Left cardiac atrium (tissue), 4 donors: ENCODE measurements at regions not wholly inside any gene's neighbourhood (a gene's known extent, or its start where the extent isn't known, plus 50 kb on each side); places are given as distances from the start of the nearest gene placed in this dataset.
"Not testable (repeated sequence)": the region's sequence is repeated elsewhere in the genome, so short reads cannot be mapped to it uniquely, and the experiment has no call there.

ENCODE experiments used
- ATAC-seq, 2 donors: fragments of 200-7000 bp; cut with Tn5 transposase; one replicate each; pipeline ENCODE4 v1.9.1; 2020; ENCODE audit warnings: mild to moderate bottlenecking in 2 of 2, moderate library complexity in 2 of 2
- DNase-seq: peaks from one replicate; pipeline ENCODE4 v3.0.0-alpha.2; 2020
- intact Hi-C, 2 donors: fragments of 100-400 bp; cut with DNase I; formaldehyde crosslinking; loops; one replicate each; pipeline versions ENCODE4 v1.14.1 to v1.15.1; 2022 to 2023
- donor health status: DM: no; HTN: yes; CAD: no.
- donor health status: DM: no; HTN: yes; CAD: no; lungs with severe emphysema.
- donor health status: DM: yes; HTN: yes; CAD: no.
- donor health status: Dilated cardiomyopathy.

DNA sequence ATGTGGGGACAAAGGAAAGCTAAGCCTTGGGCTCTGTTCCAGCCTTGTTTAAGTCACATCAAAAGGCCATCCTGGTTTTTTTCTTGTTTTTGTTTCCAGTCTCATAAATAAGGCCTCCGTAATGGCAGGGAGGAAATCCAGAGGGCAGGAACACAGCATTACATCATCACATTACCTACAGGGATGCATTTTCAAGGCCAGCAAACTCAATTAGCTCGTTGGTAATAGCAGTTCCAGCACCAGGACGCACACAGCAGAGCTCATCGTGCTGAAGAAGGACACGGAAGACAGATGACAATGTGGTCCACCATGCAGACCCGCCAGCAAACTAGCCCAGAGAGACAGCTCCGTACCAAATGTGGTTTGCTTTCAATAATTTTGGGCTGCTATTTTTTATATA is 1209.2 kb downstream of the TYW1 start:
- DNase-seq, result no peak
- ATAC-seq, result no peak

GRCh38 chr7:68206946-68207485 is 1210.4 kb downstream of the TYW1 start:
- ATAC-seq (no peak), DNase-seq (no peak)
- intact Hi-C loops, result no loop called here

More for the DNA sequence above, 1209.2 kb downstream of the TYW1 start:
- intact Hi-C loops, result no loop called here

- ATAC-seq, result no peak
Observed at GRCh38 chr7:68207676-68208075, 1211.0 kb downstream of the TYW1 start.

DNA sequence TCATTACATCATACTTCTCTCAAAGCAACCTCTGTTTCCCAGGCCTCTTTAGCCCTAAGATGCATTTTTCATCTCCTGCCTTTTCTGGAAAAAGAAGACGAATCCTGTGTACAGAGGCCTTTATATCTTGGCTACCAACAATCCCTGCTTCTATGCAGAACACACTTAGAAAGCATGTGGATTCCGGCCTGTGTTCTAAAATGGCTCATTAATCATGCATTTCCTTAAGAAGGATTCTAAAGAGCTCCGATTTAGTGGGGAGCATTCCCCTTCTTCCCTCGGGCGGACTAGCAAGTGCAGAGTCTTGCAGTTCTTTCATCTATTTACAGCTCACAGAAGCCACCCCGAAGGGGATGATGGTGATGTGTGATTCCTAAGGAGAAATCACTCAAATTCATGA is 1212.9 kb downstream of the TYW1 start:
- ATAC-seq, result no peak
- intact Hi-C loops, result no loop called here
- DNase-seq, result no peak

More at GRCh38 chr7:68207676-68208075, 1211.0 kb downstream of the TYW1 start:
- no peak for DNase-seq
- intact Hi-C loops, result no loop called here

DNA sequence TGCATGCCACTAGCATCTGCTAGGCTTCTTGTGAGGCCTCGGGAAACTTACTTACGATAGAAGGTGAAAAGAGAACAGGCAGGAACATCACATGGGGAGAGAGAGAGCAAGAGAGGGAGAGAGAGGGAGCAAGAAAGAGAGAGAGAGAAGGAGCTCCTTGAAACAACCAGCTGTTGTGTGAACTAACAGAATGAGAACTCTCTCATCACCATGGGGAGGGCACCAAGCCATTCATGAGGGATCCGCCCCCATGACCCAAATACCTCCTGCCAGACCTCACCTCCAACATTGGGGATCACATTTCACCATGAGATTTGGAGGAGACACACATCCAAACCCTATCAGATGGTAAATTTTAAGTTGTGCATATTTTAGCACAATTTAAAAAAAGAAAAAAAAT is 1217.2 kb downstream of the TYW1 start:
- intact Hi-C loops, result no loop called here
- ATAC-seq (no peak), DNase-seq (no peak)

- ATAC-seq (peak; percentile 19 to 80), DNase-seq (no peak)
- intact Hi-C loops, result no loop called here
Observed at GRCh38 chr7:68216051-68216450, 1219.4 kb downstream of the TYW1 start.

GRCh38 chr7:68217426-68217825 is 1220.8 kb downstream of the TYW1 start:
- ATAC-seq (no peak), DNase-seq (no peak)
- intact Hi-C loops, result no loop called here

- DNase-seq (no peak), ATAC-seq (no peak)
- intact Hi-C loops, result no loop called here
Observed at GRCh38 chr7:68218461-68218860, 1221.8 kb downstream of the TYW1 start.

GRCh38 chr7:68222311-68222710 is 1225.7 kb downstream of the TYW1 start:
- ATAC-seq (no peak), DNase-seq (no peak)
- intact Hi-C loops, result no loop called here

- intact Hi-C loops, result no loop called here
- ATAC-seq (peak in 1 of 2 donors; percentile 47), DNase-seq (no peak)
Observed at GRCh38 chr7:68224041-68224741, 1227.6 kb downstream of the TYW1 start.

GRCh38 chr7:68231011-68231410 is 1234.4 kb downstream of the TYW1 start:
- ATAC-seq, intact Hi-C loops, DNase-seq: not testable (repeated sequence)

DNA sequence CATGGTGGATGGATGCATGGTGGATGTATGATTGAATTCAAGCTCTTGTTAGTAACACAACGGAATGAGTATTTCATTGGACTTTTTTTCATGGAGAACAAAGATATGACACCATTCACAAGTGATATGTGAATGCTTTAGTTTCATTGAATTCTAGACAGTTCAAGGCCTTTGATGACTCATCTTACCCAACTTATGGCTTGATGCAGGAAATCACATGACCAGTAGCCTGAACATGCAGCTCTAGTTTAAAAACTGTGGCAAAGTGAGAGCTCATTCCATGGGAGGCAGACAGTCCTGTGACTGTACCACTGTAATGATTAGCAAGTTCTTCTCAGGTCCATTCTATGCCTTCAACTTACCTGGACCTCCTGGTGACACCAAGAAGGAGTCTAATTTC is 1239.3 kb downstream of the TYW1 start:
- DNase-seq, result no peak
- ATAC-seq, result no peak
- intact Hi-C loops, result no loop called here

GRCh38 chr7:68238204-68238805 is 1241.7 kb downstream of the TYW1 start:
- DNase-seq, result no peak
- intact Hi-C loops, result no loop called here
- no peak for ATAC-seq

GRCh38 chr7:68243128-68243527 is 1246.5 kb downstream of the TYW1 start:
- intact Hi-C loops, result no loop called here
- no peak for DNase-seq
- ATAC-seq, result no peak

GRCh38 chr7:68244389-68244788 is 1247.8 kb downstream of the TYW1 start:
- DNase-seq (no peak), ATAC-seq (no peak)

GRCh38 chr7:68245688-68246087 is 1249.1 kb downstream of the TYW1 start:
- intact Hi-C loops, result no loop called here
- DNase-seq (no peak), ATAC-seq (peak; percentile 47 to 94)

More at GRCh38 chr7:68244389-68244788, 1247.8 kb downstream of the TYW1 start:
- intact Hi-C loops, result no loop called here

DNA sequence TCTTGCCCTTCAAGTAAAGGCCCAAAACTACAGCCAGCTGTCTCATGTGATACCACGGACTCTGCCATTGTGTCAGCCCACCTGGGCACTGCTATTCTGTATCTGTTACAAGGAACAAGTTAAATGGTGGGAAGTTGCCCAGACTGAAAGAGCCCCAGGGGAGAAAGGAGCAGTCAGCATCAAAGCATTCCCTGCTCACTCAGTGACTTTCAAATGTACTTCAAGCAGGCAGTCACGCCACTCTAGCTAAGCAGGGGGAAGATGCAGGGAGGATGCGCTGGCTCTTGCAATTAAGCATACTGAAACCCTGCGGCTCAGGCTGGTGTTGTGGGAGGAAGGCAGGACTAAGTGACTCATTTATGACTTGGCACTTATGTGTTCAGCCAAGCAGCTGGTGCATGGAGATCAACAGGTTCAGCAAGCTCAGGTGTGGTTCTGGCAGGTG is 1249.6 kb downstream of the TYW1 start:
- DNase-seq (no peak), ATAC-seq (peak in 1 of 2 donors; percentile 67)
- intact Hi-C loops, result no loop called here

DNA sequence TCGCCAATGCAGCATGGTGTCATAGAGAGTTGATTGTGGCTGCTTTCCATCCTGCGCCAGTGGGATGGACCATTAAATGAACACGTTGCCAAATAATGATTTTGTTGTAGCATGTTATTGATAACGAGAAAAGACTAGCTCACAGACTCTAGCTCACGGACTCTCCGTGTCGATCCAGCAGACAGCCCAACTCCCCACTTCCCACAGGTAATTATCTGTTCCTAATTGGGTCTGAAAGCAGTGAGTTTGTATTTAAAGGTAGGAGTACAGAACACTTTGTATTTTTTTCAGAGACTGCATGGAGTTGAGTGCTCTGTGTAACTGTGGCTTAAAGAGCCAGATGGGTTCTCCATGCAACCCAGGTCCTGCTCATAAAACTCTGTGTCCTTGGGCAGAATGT is 1250.5 kb downstream of the TYW1 start:
- ATAC-seq (no peak), DNase-seq (no peak)
- intact Hi-C loops, result no loop called here

DNA sequence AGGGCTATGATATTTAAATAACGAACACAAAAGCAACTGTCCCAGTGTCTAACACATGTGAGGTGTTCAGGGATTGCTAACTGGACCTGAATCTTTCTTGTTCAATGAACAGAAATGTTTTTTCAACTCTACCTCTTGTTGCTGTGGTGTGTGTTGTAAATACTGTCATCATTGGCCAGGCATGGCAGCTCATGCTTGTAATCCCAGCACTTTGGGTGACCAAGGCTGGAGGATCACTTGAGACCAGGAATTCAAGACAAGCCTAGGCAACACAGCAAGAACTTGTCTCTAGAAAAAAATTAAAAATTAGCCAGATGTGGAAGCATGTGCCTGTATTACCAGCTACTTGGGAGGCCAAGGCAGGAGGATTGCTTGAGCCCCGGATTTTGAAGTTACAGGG is 1250.9 kb downstream of the TYW1 start:
- no peak for DNase-seq
- intact Hi-C loops, result no loop called here
- no peak for ATAC-seq

DNA sequence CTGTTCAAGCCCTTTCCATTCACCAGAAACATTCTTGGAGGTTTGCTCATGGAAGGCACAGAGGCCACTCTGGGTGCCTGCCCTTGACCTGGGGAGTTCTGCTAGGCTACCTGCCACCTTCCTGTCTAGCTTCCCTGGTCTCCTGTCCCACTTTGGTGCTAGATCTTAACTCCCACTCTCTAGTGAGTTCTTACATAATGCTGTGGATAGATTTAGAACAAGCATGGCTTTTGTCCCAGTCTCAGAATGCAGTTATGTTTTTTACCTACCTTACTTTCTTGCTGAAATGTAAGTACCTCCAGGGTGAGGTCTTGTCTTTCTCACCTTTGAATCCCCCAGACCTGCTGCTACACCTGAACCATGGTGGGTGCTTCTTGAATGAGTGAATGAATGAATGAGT is 1252.3 kb downstream of the TYW1 start:
- intact Hi-C loops, result no loop called here
- no peak for ATAC-seq
- DNase-seq, result no peak

- intact Hi-C loops, result no loop called here
- no peak for DNase-seq
Observed at GRCh38 chr7:68249611-68250010, 1253.0 kb downstream of the TYW1 start.

More at GRCh38 chr7:68249611-68250010, 1253.0 kb downstream of the TYW1 start:
- ATAC-seq, result no peak
